Rectal smooth muscle tissue (tissue), 1 donor: ENCODE measurements at regions not wholly inside any gene's neighbourhood (a gene's known extent, or its start where the extent isn't known, plus 50 kb on each side); places are given as distances from the start of the nearest gene placed in this dataset.
"Not testable (repeated sequence)": the region's sequence is repeated elsewhere in the genome, so short reads cannot be mapped to it uniquely, and the experiment has no call there.

ENCODE experiments used
- H3K27ac ChIP-seq: one replicate; pipeline ENCODE4 v1.7.0; 2013; ENCODE audit warnings: low read depth, low read length, inconsistent platforms
- H3K27me3 ChIP-seq: one replicate; pipeline ENCODE4 v1.7.0; 2013; ENCODE audit warnings: low read length; ENCODE audit not compliant: control insufficient read depth, insufficient read depth
- H3K36me3 ChIP-seq: one replicate; pipeline ENCODE4 v1.7.0; 2013; ENCODE audit warnings: low read length; ENCODE audit not compliant: control insufficient read depth, insufficient read depth
- H3K4me1 ChIP-seq: one replicate; pipeline ENCODE4 v1.7.0; 2013; ENCODE audit warnings: low read length; ENCODE audit not compliant: control insufficient read depth, insufficient read depth
- H3K4me3 ChIP-seq: one replicate; pipeline ENCODE4 v1.7.0; 2013; ENCODE audit warnings: low read length
- H3K9ac ChIP-seq: one replicate; pipeline ENCODE4 v1.7.0; 2013; ENCODE audit warnings: low read length

DNA sequence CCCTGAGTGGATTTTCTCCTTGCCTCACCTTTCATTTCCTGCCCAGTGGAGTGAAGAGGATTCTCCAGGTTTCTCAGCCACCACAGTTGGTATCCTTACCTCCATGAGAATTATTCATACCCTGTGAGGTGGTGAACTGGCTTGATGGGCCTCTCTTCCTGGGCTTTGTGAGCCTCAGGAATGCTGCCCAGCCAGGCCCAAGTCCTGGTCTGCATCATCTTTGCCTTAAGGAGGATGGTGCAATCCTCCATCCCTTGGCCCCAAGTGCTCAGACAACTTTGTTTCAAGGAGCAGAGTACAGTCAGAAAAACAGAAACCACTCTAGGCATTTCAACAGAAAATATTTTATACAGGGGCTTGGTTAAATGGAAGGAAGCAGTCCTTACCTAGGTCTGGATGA, 114.2 kb upstream of the CADM1 start:
- Histone ChIP-seq H3K36me3 (no peaks in the 10 kb centered on the region), H3K4me1 (peaks cover 12% of the 10 kb centered on the region), H3K27ac (no peak overlapping the region), H3K9ac (no peak overlapping the region), H3K27me3 (no peaks in the 10 kb centered on the region), H3K4me3 (no peak overlapping the region)

GRCh38 chr11:115617767-115618166, 113.6 kb upstream of the CADM1 start:
- H3K4me3 ChIP-seq = no peak overlapping the region
- H3K36me3 ChIP-seq = no peaks in the 10 kb centered on the region

GRCh38 chr11:115616971-115617370, 112.8 kb upstream of the CADM1 start:
- H3K9ac ChIP-seq = no peak overlapping the region
- no peaks in the 10 kb centered on the region for H3K36me3 ChIP-seq
- H3K27ac ChIP-seq = no peak overlapping the region
- H3K27me3 ChIP-seq = no peaks in the 10 kb centered on the region
- no peak overlapping the region for H3K4me3 ChIP-seq
- no peaks in the 10 kb centered on the region for H3K4me1 ChIP-seq

More at GRCh38 chr11:115617767-115618166, 113.6 kb upstream of the CADM1 start:
- no peak overlapping the region for H3K9ac ChIP-seq
- H3K4me1 ChIP-seq = peaks cover 6% of the 10 kb centered on the region
- H3K27me3 ChIP-seq = no peaks in the 10 kb centered on the region
- no peak overlapping the region for H3K27ac ChIP-seq

DNA sequence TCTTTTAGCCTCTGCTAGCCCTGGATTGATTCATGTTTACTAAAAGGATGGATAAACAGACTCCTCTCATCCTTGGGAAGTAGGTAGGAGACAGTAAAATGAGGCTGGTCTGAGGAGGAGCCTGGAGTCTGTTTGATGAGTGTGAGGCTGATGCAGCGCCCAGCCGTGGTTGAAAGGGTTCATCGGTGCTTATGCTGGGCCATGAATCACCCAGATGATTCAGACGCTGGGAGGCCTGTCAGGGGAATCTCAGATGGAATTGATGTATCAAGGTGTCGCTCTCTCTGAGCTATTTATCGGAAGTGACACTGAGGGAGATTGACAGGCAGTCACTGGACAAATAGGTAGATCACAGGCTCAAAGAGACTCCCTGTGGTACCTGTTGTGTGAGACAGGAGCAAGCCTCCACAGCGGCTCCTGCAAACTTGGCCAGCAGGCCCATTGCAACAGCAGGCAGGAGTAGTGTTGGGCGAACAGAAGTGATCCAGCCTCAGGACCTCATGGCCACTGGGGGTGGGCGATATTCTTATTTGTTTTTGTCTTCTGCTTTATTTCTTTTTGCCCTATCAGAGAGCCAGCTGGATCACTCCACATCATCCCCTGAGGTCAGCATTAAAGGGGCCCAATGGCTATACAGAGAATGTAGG, 109.9 kb upstream of the CADM1 start:
- no peaks in the 10 kb centered on the region for H3K4me1 ChIP-seq
- no peaks in the 10 kb centered on the region for H3K36me3 ChIP-seq
- H3K9ac ChIP-seq = no peak overlapping the region
- no peak overlapping the region for H3K27ac ChIP-seq
- H3K27me3 ChIP-seq = no peaks in the 10 kb centered on the region
- no peak overlapping the region for H3K4me3 ChIP-seq

DNA sequence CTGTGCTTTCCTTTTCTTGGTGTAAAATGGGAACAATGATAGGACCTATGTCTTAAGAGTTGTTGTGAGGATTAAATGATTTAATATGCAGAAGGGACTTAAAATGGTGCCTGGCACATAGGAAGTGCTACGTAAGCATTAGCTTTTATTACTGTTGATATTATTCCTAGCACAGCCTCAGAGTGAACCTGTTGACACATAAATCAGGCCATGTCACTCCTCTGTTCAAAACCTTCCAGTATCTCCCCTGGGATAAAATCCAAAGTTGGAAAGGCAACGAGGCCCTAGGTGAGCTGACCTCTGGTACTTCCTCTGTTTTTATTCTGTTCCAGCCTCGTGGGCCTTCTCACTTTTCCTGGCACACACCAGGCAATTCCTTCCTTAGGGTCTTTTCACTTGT, 108.8 kb upstream of the CADM1 start:
- Histone ChIP-seq H3K36me3 (no peaks in the 10 kb centered on the region), H3K27me3 (no peaks in the 10 kb centered on the region), H3K4me1 (no peaks in the 10 kb centered on the region), H3K4me3 (no peak overlapping the region), H3K9ac (no peak overlapping the region), H3K27ac (no peak overlapping the region)

DNA sequence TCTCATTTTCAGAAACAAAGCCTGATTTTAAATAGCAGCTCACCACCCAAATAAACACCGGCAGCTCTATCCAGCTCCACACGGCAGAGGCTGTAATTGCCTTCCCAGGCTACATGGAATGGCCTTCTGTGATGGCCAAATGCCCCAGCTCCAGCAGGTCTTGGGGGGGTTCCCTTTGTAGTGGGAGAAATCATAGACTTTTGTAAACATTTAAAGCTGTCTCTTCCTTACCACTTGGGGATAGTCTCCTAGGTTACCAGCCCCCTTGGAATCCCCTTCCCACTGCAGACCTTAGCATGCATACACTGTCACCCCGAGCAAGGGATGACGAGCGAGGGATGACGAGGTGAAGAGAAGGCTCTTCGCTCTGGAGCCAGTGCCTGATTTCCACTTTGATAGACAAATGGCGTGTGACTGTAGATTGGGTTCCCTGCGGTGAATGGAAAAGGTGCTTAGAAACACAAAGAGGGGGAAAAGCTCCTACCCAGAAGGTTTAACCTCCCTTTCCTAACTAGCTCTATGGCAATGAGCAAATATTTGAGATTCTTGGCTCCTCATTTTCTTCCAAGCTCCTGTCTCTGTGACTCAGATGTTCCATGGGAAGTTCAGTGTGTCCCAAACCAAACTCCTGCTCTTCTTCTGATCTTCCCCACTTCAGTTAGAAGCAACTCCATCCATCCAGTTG, 108.0 kb upstream of the CADM1 start:
- Histone ChIP-seq H3K9ac (no peak overlapping the region), H3K4me3 (no peak overlapping the region), H3K36me3 (no peaks in the 10 kb centered on the region), H3K4me1 (peaks cover 5% of the 10 kb centered on the region), H3K27ac (no peak overlapping the region), H3K27me3 (no peaks in the 10 kb centered on the region)

DNA sequence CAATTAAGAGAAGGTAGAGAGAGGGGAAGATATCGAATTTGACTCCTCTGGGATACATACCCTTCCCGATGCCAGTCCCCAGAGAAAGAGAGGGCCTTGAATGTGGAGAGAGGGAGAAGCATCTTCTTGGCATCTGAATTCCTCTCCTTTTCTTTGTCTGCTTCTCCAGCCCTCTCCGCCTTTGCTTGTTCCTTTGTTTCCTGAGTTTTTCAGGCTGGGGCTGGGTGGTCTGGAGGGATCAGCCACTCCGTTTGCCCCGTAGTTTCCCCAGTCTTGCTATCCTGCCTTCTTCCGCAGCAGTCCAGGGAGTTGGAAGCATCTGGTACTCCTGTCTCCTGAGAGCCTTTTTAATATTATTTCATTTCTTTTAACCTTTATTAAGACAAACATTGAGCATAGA, 107.1 kb upstream of the CADM1 start:
- peaks cover 7% of the 10 kb centered on the region for H3K4me1 ChIP-seq
- H3K4me3 ChIP-seq = no peak overlapping the region
- H3K36me3 ChIP-seq = no peaks in the 10 kb centered on the region
- H3K9ac ChIP-seq = no peak overlapping the region
- no peaks in the 10 kb centered on the region for H3K27me3 ChIP-seq
- H3K27ac ChIP-seq = no peak overlapping the region

DNA sequence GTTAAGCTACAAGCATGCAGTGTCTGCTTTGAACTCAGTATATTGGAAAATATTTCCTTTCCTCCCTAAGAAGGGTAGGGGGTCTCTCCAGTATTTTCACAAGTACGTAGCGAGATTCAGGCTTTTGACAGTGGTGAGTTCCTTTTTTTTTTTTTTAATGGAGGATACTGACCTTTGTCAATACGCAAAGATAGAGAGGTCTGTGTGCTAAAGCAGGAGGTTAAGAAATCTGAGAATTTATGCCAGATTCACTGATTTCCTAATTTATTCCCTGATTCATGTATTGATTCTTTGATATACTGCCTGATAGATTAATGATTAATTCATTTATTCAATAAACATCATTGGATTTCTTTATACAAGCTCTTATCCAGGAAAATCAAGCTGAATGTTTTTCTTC, 106.7 kb upstream of the CADM1 start:
- H3K36me3 ChIP-seq = no peaks in the 10 kb centered on the region
- no peaks in the 10 kb centered on the region for H3K27me3 ChIP-seq
- H3K4me3 ChIP-seq = no peak overlapping the region
- no peak overlapping the region for H3K9ac ChIP-seq
- H3K4me1 ChIP-seq = peaks cover 7% of the 10 kb centered on the region
- H3K27ac ChIP-seq = no peak overlapping the region

DNA sequence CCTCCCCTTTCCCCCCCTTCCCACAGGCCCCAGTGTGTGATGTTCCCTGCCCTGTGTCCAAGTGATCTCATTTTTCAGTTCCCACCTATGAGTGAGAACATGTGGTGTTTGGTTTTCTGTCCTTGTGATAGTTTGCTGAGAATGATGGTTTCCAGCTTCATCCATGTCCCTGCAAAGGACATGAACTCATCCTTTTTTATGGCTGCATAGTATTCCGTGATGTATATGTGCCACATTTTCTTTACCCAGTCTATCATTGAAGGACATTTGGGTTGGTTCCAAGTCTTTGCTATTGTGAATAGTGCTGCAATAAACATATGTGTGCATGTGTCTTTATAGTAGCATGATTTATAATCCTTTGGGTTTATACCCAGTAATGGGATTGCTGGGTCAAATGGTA, 106.0 kb upstream of the CADM1 start:
- H3K27me3 ChIP-seq, H3K36me3 ChIP-seq, H3K4me3 ChIP-seq, H3K4me1 ChIP-seq, H3K9ac ChIP-seq, H3K27ac ChIP-seq: not testable (repeated sequence)

- Histone ChIP-seq H3K27me3 (no peaks in the 10 kb centered on the region), H3K27ac (no peak overlapping the region)
Measured at GRCh38 chr11:115608976-115609375, 104.8 kb upstream of the CADM1 start.

GRCh38 chr11:115607621-115608221, 103.5 kb upstream of the CADM1 start:
- Histone ChIP-seq H3K27me3 (no peaks in the 10 kb centered on the region), H3K4me1 (peaks cover 7% of the 10 kb centered on the region), H3K36me3 (no peaks in the 10 kb centered on the region), H3K4me3 (no peak overlapping the region), H3K27ac (no peak overlapping the region), H3K9ac (no peak overlapping the region)

More at GRCh38 chr11:115608976-115609375, 104.8 kb upstream of the CADM1 start:
- H3K36me3 ChIP-seq = no peaks in the 10 kb centered on the region
- no peak overlapping the region for H3K4me3 ChIP-seq
- H3K4me1 ChIP-seq = peaks cover 7% of the 10 kb centered on the region
- no peak overlapping the region for H3K9ac ChIP-seq

DNA sequence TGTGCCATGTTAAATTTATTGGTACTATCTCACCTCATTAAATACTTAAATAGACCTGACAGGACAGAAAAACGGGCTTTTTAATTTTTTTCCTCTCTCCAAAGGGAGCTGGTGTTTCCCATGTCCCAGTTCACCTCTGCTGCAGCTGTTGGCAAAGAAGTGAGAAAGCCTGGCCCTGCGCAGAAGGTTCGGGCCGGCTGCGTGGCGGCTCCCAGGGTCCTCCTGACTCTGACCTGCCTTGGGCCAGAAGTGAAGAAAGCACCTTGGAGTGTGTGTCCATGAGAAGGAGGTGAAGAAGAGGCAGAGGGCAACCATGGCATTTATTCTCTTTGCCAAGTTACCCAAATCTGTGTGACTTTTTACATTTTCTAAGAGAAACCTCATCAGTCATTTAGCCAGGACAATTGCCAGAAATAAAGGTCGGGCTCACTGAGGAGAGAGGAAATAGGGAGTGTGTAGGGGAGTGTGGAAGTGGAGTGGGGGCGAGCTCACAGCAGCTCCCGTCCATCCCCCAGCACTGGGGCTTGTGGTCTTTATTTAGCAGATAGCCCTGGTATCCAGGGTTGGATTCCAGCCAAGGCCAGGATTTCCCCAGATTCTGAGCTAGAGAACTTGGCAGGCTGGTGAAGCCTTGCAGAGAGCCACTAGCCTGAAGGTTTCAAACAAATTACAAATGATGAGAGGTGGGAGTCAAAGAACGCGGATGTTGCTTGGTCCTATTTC, 102.4 kb upstream of the CADM1 start:
- Histone ChIP-seq H3K4me1 (peaks cover 7% of the 10 kb centered on the region), H3K9ac (no peak overlapping the region), H3K27me3 (no peaks in the 10 kb centered on the region), H3K4me3 (no peak overlapping the region), H3K36me3 (no peaks in the 10 kb centered on the region), H3K27ac (no peak overlapping the region)
